Uterus (tissue), 2 donors: ENCODE measurements at regions not wholly inside any gene's neighbourhood (a gene's known extent, or its start where the extent isn't known, plus 50 kb on each side); places are given as distances from the start of the nearest gene placed in this dataset.

Experiments
- CTCF ChIP-seq, 4 experiments: fragments of 200-600 bp in 2 of 4; fragments of 450-650 bp in 2 of 4; sonication (generic) in 2 of 4; IDR thresholded peaks; one replicate each; pipeline ENCODE4 v1.5.1; 2016 to 2019; ENCODE audit warnings: antibody characterized with exemption in 4 of 4, mild to moderate bottlenecking in 2 of 4, moderate library complexity in 1 of 4
- POLR2A ChIP-seq, 2 donors: fragments of 450-650 bp; IDR thresholded peaks; one replicate each; pipeline ENCODE4 v1.6.1; 2016; ENCODE audit warnings: antibody characterized with exemption in 2 of 2, mild to moderate bottlenecking in 1 of 2, moderate library complexity in 1 of 2

- TF ChIP-seq POLR2A (IDR thresholded peaks at IDR 0.05) (no peak), CTCF (IDR thresholded peaks at IDR 0.05) (no peak)
Observed at GRCh38 chr12:77584860-77585259, 245.8 kb upstream of the NAV3 start.
